ENCODE measurements at regions not wholly inside any gene's neighbourhood (a gene's known extent, or its start where the extent isn't known, plus 50 kb on each side); places are given as distances from the start of the nearest gene placed in this dataset.

- peaks cover 8% of the 10 kb centered on the region; the same call in 2 of the 3 replicates for H3K36me3 Mint-ChIP-seq (ENCODE audit: low read depth)
- Histone ChIP-seq H3K4me2 (no peak overlapping the region), H3K79me2 (replicated peaks; ENCODE audit: insufficient read depth) (no peaks in the 10 kb centered on the region), H3F3A (replicated peaks; ENCODE audit: low read depth) (no peaks in the 10 kb centered on the region), H3K4me1 (ENCODE audit: insufficient read depth) (no peaks in the 10 kb centered on the region), H3K9me2 (ENCODE audit: insufficient read depth) (no peaks in the 10 kb centered on the region), H3K27me3 (ENCODE audit: insufficient read depth) (no peaks in the 10 kb centered on the region), H2AFZ (no peak overlapping the region), H4K20me1 (replicated peaks; ENCODE audit: insufficient read depth) (no peaks in the 10 kb centered on the region), H3K36me3 (ENCODE audit: insufficient read depth) (no peaks in the 10 kb centered on the region), H3K4me3 (no peak overlapping the region), H3K27ac (ENCODE audit: low read depth) (no peak overlapping the region)
- ATAC-seq: no peak
- no peak for DNase-seq (ENCODE audit: low spot score)
- H3K4me3 Mint-ChIP-seq: no peak overlapping the region
- H3K4me1 Mint-ChIP-seq: no peaks in the 10 kb centered on the region; the same call in 2 of the 3 replicates
- peaks cover 27% of the 10 kb centered on the region for H3K9me3 Mint-ChIP-seq
- H3K27me3 Mint-ChIP-seq (ENCODE audit: insufficient read depth, low read depth, poor library complexity): peaks cover 8% of the 10 kb centered on the region
- TF ChIP-seq ETS1 (IDR thresholded peaks at IDR 0.05): no peak
- TF ChIP-seq CTCF (conservative IDR thresholded peaks at IDR 0.05; ENCODE audit: low read depth in 2 of 2): no peak
- no peak for TF ChIP-seq CREB1 (CRISPR knock-in tag; IDR thresholded peaks at IDR 0.05; ENCODE audit: low read depth)
- no peak for TF ChIP-seq NANOG (IDR thresholded peaks at IDR 0.05; ENCODE audit: borderline replicate concordance)
- no peak for TF ChIP-seq ZNF114 (CRISPR knock-in tag; IDR thresholded peaks at IDR 0.05)
- TF ChIP-seq EZH2phosphoT487 (IDR thresholded peaks at IDR 0.05; ENCODE audit: unreplicated experiment): no peak
- no peak for TF ChIP-seq ZNF462 (CRISPR knock-in tag; IDR thresholded peaks at IDR 0.05)
- H3K27ac Mint-ChIP-seq: no peak overlapping the region
Observed at GRCh38 chr7:155907450-155908200, 95.4 kb upstream of the SHH start.

Data from GM23338 (cell line).